Activated naive CD4-positive, alpha-beta T cell treated with anti-CD3 and anti-CD28 coated beads for 36 hours (primary cell): ENCODE measurements at regions not wholly inside any gene's neighbourhood (a gene's known extent, or its start where the extent isn't known, plus 50 kb on each side); places are given as distances from the start of the nearest gene placed in this dataset.
"Not testable (repeated sequence)": the region's sequence is repeated elsewhere in the genome, so short reads cannot be mapped to it uniquely, and the experiment has no call there.

ENCODE experiments used
- CTCF ChIA-PET: fragments of 350-600 bp; sonication (Branson Sonifier 250); formaldehyde crosslinking; loops from one replicate; lab custom pipeline; 2021; ENCODE audit warnings: antibody characterized with exemption; lab: Charles Lee
- DNase-seq: peaks from one replicate; pipeline ENCODE4 v3.0.0-alpha.2; 2020
- H3K27ac Mint-ChIP-seq: one replicate; pipeline ENCODE4 v1.8.0; 2021; ENCODE audit warnings: mild to moderate bottlenecking, mixed read lengths
- H3K27me3 Mint-ChIP-seq: one replicate; pipeline ENCODE4 v1.8.0; 2021; ENCODE audit warnings: low read depth, mixed read lengths
- H3K36me3 Mint-ChIP-seq: one replicate; pipeline ENCODE4 v1.8.0; 2021; ENCODE audit warnings: low read depth, mixed read lengths
- H3K4me1 Mint-ChIP-seq: one replicate; pipeline ENCODE4 v1.8.0; 2021; ENCODE audit warnings: low read depth, mixed read lengths
- H3K4me3 Mint-ChIP-seq: one replicate; pipeline ENCODE4 v1.8.0; 2021; ENCODE audit warnings: mild to moderate bottlenecking, moderate library complexity, mixed read lengths
- H3K9me3 Mint-ChIP-seq: one replicate; pipeline ENCODE4 v1.8.0; 2021; ENCODE audit warnings: mixed read lengths
- intact Hi-C: fragments of 100-400 bp; cut with micrococcal nuclease; formaldehyde crosslinking; loops from one replicate; pipeline ENCODE4 v1.15.1; 2023

- CTCF ChIA-PET = no interaction called here
- no peaks in the 10 kb centered on the region for H3K27me3 Mint-ChIP-seq
- peaks cover 13% of the 10 kb centered on the region for H3K9me3 Mint-ChIP-seq
- intact Hi-C loops = no loop called here
- no peak for DNase-seq
- no peaks in the 10 kb centered on the region for H3K36me3 Mint-ChIP-seq
- H3K27ac Mint-ChIP-seq = no peak overlapping the region
- H3K4me3 Mint-ChIP-seq = no peak overlapping the region
- H3K4me1 Mint-ChIP-seq = no peaks in the 10 kb centered on the region
These were observed 80.7 kb downstream of the TFAP2B start for GRCh38 chr6:50899306-50899870.

- DNase-seq = no peak
- CTCF ChIA-PET = no interaction called here
- Mint-ChIP-seq H3K36me3 (no peaks in the 10 kb centered on the region), H3K4me1 (no peaks in the 10 kb centered on the region), H3K27me3 (no peaks in the 10 kb centered on the region), H3K9me3 (peaks cover 7% of the 10 kb centered on the region), H3K27ac (no peak overlapping the region), H3K4me3 (no peak overlapping the region)
- intact Hi-C loops = no loop called here
These were observed 83.6 kb downstream of the TFAP2B start for GRCh38 chr6:50902260-50902659.

- CTCF ChIA-PET = no interaction called here
These were observed 86.6 kb downstream of the TFAP2B start for GRCh38 chr6:50905297-50905696.

GRCh38 chr6:50907565-50907964 is 88.9 kb downstream of the TFAP2B start:
- intact Hi-C loops = no loop called here
- H3K27ac Mint-ChIP-seq = no peak overlapping the region
- H3K4me3 Mint-ChIP-seq = no peak overlapping the region
- CTCF ChIA-PET = no interaction called here
- no peaks in the 10 kb centered on the region for H3K27me3 Mint-ChIP-seq
- peaks cover 4% of the 10 kb centered on the region for H3K9me3 Mint-ChIP-seq
- no peaks in the 10 kb centered on the region for H3K36me3 Mint-ChIP-seq
- no peaks in the 10 kb centered on the region for H3K4me1 Mint-ChIP-seq
- DNase-seq = no peak

More at GRCh38 chr6:50905297-50905696, 86.6 kb downstream of the TFAP2B start:
- Mint-ChIP-seq H3K36me3 (no peaks in the 10 kb centered on the region), H3K4me1 (no peaks in the 10 kb centered on the region), H3K27me3 (no peaks in the 10 kb centered on the region), H3K27ac (no peak overlapping the region), H3K4me3 (no peak overlapping the region), H3K9me3 (peaks cover 7% of the 10 kb centered on the region)
- DNase-seq = no peak
- intact Hi-C loops = no loop called here

GRCh38 chr6:50913105-50913770 is 94.6 kb downstream of the TFAP2B start:
- DNase-seq = no peak
- intact Hi-C loops = no loop called here
- Mint-ChIP-seq H3K27me3 (no peaks in the 10 kb centered on the region), H3K9me3 (peaks cover 3% of the 10 kb centered on the region), H3K36me3 (no peaks in the 10 kb centered on the region), H3K27ac (no peak overlapping the region), H3K4me3 (no peak overlapping the region), H3K4me1 (no peaks in the 10 kb centered on the region)
- CTCF ChIA-PET = no interaction called here

- peaks cover 17% of the 10 kb centered on the region for H3K9me3 Mint-ChIP-seq
These were observed 102.7 kb downstream of the TFAP2B start for GRCh38 chr6:50921378-50921777.

GRCh38 chr6:50921968-50922367 is 103.3 kb downstream of the TFAP2B start:
- H3K4me3 Mint-ChIP-seq = no peak overlapping the region
- H3K4me1 Mint-ChIP-seq = no peaks in the 10 kb centered on the region
- CTCF ChIA-PET = no interaction called here
- no peaks in the 10 kb centered on the region for H3K27me3 Mint-ChIP-seq
- peaks cover 17% of the 10 kb centered on the region for H3K9me3 Mint-ChIP-seq
- intact Hi-C loops = no loop called here
- no peak for DNase-seq
- no peaks in the 10 kb centered on the region for H3K36me3 Mint-ChIP-seq
- no peak overlapping the region for H3K27ac Mint-ChIP-seq

More at GRCh38 chr6:50921378-50921777, 102.7 kb downstream of the TFAP2B start:
- H3K27ac Mint-ChIP-seq, CTCF ChIA-PET, H3K36me3 Mint-ChIP-seq, DNase-seq, H3K27me3 Mint-ChIP-seq, H3K4me3 Mint-ChIP-seq, intact Hi-C loops, H3K4me1 Mint-ChIP-seq: not testable (repeated sequence)

- no peaks in the 10 kb centered on the region for H3K27me3 Mint-ChIP-seq
- no peaks in the 10 kb centered on the region for H3K4me1 Mint-ChIP-seq
- H3K36me3 Mint-ChIP-seq = no peaks in the 10 kb centered on the region
- no peak overlapping the region for H3K27ac Mint-ChIP-seq
- no peak for DNase-seq
- H3K4me3 Mint-ChIP-seq = no peak overlapping the region
- H3K9me3 Mint-ChIP-seq = peaks cover 17% of the 10 kb centered on the region
- intact Hi-C loops = no loop called here
- CTCF ChIA-PET = no interaction called here
These were observed 104.2 kb downstream of the TFAP2B start for GRCh38 chr6:50922579-50923525.

GRCh38 chr6:50924758-50925157 is 106.1 kb downstream of the TFAP2B start:
- DNase-seq = no peak
- Mint-ChIP-seq H3K4me1 (no peaks in the 10 kb centered on the region), H3K9me3 (peaks cover 11% of the 10 kb centered on the region), H3K36me3 (no peaks in the 10 kb centered on the region), H3K27ac (no peak overlapping the region), H3K27me3 (no peaks in the 10 kb centered on the region), H3K4me3 (no peak overlapping the region)
- intact Hi-C loops = no loop called here
- CTCF ChIA-PET = no interaction called here

GRCh38 chr6:50925548-50925947 is 106.9 kb downstream of the TFAP2B start:
- Mint-ChIP-seq H3K27ac (no peak overlapping the region), H3K36me3 (no peaks in the 10 kb centered on the region), H3K4me1 (no peaks in the 10 kb centered on the region), H3K27me3 (no peaks in the 10 kb centered on the region), H3K4me3 (no peak overlapping the region), H3K9me3 (peaks cover 11% of the 10 kb centered on the region)
- CTCF ChIA-PET = no interaction called here
- intact Hi-C loops = no loop called here
- DNase-seq = no peak

- H3K4me3 Mint-ChIP-seq = no peak overlapping the region
- peaks cover 11% of the 10 kb centered on the region for H3K9me3 Mint-ChIP-seq
- no peaks in the 10 kb centered on the region for H3K4me1 Mint-ChIP-seq
- intact Hi-C loops = no loop called here
- H3K36me3 Mint-ChIP-seq = no peaks in the 10 kb centered on the region
- H3K27ac Mint-ChIP-seq = no peak overlapping the region
- DNase-seq = no peak
- CTCF ChIA-PET = no interaction called here
- no peaks in the 10 kb centered on the region for H3K27me3 Mint-ChIP-seq
These were observed 107.3 kb downstream of the TFAP2B start for GRCh38 chr6:50925981-50926380.

- intact Hi-C loops = no loop called here
- CTCF ChIA-PET = interaction anchor here (0.8 kb wide), 1 partner anchor 17 kb away, joined by 3 read pairs; no protein-coding TSS in a partner anchor
- Mint-ChIP-seq H3K36me3 (no peaks in the 10 kb centered on the region), H3K27ac (no peak overlapping the region), H3K9me3 (peaks cover 6% of the 10 kb centered on the region), H3K4me1 (no peaks in the 10 kb centered on the region), H3K4me3 (no peak overlapping the region), H3K27me3 (no peaks in the 10 kb centered on the region)
- no peak for DNase-seq
These were observed 109.1 kb downstream of the TFAP2B start for GRCh38 chr6:50927800-50928199.
